ENCODE measurements at regions not wholly inside any gene's neighbourhood (a gene's known extent, or its start where the extent isn't known, plus 50 kb on each side); places are given as distances from the start of the nearest gene placed in this dataset.
"Not testable (repeated sequence)": the region's sequence is repeated elsewhere in the genome, so short reads cannot be mapped to it uniquely, and the experiment has no call there.

DNA sequence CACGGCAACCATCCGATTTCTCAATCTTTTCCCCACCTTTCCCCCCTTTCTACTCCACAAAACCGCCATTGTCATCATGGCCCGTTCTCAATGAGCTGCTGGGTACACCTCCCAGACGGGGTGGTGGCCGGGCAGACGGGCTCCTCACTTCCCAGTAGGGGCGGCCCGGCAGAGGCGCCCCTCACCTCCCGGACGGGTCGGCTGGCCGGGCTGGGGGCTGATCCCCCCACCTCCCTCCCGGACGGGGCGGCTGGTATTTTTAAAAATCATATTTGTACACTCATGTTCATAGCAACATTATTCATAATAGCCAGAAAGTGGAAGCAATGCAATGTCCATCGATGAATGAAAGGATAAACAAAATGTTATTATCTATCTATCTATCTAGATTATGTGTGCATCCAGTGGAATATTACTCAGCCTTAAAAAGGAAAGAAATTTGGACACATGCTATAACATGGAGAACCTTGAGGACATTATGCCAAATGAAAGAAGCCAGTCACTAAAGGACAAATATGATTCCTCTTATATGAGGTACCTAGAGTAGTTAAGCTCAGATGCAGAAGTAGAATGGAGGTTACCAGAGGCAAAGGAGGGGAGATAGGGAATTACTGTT, 78.4 kb upstream of the NDUFV2 start:
- ATAC-seq; intact Hi-C loops (cut with DNase I); DNase-seq (ENCODE audit: missing footprints): not testable (repeated sequence)

DNA sequence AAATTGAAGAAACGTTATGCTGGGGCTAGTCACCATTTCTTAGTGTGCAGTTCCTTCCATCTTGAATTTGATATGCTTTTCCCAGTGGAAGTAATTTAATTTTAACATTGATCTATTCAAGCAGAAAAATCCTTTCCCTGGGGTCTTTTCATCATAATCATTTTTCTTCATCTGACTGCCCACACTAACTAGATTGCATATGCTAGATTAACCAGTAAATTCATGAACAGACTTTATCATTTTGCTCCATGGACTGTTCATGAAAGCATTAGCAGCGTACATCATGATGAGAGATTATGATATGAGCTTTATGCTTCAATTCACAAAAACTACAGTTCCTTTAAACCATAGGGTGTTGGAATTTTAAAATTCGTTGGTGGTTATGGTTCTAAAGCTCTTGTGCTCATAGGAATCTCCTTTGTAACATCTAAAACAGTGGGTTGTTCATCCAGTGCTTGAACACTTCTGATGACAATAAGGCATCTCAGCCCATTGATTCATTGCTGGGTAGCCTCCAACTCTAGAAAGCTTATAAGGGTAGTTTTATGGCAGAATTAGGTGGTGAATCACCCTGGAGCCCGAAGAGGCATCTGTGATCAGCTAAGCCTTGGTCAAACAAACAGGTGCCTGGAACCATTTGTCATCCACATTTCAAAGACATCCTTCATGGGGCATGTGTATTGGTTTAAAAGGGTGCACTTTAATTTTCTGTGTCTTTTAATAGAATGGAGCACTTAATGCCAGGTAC, 77.2 kb upstream of the NDUFV2 start:
- intact Hi-C loops (cut with DNase I): no loop called here
- ATAC-seq (no peak), DNase-seq (ENCODE audit: missing footprints) (no peak)

DNA sequence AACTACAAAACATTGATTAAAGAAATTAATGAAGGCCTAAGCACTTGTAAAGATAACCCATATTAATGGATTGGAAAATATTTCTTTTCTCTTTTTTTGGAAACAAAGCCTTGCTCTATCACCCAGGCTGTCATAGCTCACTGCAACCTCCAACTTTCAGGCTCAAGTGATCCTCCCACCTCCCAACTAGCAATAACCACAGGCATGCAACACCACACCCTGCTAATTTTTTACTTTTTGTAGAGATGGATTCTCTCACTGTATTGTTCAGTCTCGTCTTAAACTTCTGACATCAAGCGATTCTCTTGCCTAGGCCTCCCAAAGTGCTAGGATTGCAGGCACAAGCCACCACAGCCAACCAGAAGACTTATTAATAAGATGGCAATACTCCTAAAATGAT, 73.4 kb upstream of the NDUFV2 start:
- ATAC-seq: no peak
- DNase-seq (ENCODE audit: missing footprints): no peak
- intact Hi-C loops (cut with DNase I): no loop called here

DNA sequence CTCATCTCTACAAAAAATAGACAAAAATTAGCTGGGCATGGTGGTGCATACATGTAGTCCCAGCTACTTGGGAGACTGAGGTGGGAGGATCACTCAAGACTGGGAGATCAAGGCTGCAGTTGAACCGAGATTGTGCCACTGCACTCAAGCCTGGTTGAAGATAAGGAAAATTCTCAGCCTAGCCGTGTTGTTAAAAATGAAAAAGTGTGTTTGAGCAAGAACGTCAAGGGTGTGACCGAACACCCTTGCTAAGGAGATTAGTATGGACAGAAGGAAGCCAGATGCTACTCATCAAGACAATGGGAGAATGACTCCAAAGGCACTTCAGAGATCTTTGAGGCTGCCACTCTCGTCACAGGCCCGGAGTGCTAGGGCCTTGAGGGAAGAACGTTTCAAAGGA, 70.0 kb upstream of the NDUFV2 start:
- intact Hi-C loops (cut with DNase I): no loop called here
- no peak for ATAC-seq

DNA sequence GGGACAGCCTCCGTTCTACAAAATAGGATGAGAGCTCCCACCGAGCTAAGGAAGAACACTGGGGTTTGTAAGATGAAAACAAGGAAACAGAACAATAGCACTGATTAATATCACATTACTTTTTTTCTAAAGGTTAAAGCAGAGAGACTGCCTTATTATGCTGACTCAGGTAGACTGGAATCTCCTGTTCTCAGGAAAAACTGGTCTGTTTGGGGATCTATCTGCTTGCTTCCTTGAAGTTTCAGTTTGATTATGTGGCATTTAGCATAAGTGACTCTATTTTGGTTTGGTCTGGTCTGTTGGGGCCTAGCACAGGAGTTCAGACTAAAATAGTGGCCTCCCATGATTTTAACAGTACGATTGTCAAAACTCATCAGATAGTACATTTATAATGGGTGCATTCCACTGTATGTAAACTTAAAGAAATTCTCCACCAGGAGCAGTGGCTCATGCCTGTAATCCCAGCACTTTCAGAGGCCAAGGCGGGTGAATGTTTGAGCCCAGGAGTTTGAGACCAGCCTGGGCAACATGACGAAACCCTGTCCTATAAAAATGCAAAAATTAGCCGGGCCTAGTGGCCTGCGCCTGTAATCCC, 64.1 kb upstream of the NDUFV2 start:
- intact Hi-C loops (cut with DNase I): no loop called here

More for the DNA sequence above, 70.0 kb upstream of the NDUFV2 start:
- no peak for DNase-seq (ENCODE audit: missing footprints)

DNA sequence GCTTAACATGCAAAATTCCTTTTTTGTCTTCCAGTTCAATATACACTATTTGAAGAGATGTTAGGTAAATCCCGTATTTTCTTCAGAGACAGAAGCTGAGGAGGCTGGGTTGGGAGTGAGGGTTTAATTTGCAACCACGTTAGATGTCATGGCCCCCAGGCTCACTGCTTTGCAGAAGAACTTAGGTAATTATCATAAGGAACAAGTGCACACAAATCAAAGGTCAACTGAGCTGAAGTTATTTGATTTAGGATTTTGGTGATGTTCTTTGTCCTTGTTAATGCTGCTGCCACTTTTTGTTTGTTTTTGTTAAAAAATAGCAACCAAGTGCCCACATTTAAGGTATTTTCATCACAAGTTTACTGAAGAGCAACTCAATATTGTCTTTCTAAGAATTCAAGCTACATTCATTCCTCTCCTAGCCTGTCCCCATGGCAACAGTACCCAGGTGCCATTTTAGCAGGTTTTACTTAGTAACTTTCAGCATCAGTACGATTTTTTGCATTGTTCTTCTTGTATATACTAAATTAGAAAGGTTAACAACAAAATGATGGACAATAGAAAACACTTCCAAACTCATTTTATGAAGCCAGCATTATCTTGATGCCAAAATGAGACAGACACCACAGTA, 62.9 kb upstream of the NDUFV2 start:
- DNase-seq (ENCODE audit: missing footprints) (no peak), ATAC-seq (no peak)
- intact Hi-C loops (cut with DNase I): no loop called here

More for the DNA sequence above, 64.1 kb upstream of the NDUFV2 start:
- DNase-seq (ENCODE audit: missing footprints) (no peak), ATAC-seq (no peak)

DNA sequence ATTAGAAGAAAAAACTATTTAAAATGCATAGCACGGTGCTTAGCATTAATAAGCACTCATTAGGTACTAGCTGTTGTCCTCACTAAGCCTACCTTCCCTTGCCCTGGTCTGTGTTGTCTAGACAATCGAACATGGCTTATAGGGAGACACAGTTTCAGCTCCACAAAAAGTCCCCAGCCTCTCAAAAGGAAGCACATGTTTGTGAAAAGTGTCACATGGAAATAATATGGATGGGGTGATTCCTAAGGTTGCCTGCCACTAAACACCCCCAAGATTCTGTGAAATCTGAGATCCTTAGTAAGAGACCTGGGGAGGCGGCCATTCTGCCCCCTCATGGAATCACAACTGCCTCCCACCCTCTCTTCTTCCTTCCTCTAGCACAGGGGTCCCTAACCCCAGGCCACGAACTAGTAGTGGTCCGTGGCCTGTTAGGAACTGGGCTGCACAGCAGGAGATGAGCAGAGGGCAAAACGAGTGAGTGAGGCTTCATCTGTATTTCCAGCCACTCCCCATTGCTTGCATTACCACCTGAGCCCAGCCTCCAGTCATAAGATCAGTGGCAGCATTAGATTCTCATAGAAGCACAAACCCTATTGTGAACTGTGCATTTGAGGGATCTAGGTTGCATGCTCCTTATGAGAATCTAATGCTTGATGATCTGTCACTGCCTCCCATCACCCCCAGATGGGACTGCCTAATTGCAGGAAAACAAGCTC, 59.6 kb upstream of the NDUFV2 start:
- intact Hi-C loops (cut with DNase I): no loop called here
- no peak for ATAC-seq
- no peak for DNase-seq (ENCODE audit: missing footprints)

DNA sequence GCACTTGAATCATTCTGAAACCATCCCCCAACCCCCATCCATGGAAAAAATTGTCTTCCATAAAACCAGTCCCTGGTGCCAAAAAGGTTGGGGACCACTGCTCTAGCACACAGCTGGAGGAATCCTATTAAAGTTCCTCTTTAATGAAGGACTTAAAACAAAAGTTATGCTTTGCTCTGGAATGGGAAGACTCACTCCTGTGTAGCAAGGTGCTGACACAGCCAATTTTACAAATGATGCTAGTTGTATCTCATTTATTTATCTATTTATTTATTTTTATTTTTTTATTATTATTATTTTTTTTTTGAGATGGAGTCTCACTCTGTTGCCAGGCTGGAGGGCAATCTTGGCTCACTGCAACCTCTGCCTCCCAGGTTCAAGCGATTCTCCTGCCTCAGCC, 58.9 kb upstream of the NDUFV2 start:
- ATAC-seq (no peak), DNase-seq (ENCODE audit: missing footprints) (no peak)
- intact Hi-C loops (cut with DNase I): no loop called here

DNA sequence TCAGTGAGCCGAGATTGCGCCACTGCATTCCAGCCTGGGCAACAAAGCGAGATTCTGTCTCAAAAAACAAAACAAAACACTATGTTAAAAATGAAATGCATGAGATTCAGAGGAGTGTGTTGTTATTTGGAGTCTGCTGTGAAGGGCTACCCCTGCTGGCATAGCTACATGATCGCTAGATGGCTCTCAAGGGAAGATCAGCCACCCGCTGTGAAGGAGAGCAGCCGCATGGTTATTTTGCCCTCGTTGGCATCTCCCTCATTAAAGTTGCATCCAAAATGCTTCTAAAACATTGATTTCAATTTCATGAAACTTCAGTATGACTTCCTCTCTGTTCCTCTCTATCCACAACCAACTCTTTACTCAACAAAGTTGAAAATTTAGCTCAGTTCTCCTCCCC, 54.8 kb upstream of the NDUFV2 start:
- intact Hi-C loops (cut with DNase I): no loop called here
- no peak for ATAC-seq
- no peak for DNase-seq (ENCODE audit: missing footprints)

DNA sequence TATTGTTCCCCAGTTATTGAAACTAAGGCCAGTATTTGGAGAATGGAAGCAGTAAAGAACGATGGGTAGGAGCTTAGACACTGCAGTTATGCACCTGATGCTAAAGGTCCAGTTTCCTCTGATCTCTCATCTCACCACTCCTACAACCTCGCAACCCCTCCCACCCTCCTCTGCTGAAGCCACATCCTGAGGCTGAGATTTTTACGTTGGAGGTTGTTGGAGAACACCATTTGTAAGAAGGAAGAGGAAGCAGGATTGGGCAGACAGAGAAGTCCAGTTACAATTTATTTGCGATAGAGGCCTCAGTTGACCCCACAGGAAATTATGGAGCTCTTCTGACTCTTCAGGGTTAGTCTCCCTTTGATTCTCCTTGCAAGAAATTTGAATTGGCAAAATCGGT, 54.3 kb upstream of the NDUFV2 start:
- ATAC-seq (no peak), DNase-seq (ENCODE audit: missing footprints) (no peak)
- intact Hi-C loops (cut with DNase I): no loop called here

DNA sequence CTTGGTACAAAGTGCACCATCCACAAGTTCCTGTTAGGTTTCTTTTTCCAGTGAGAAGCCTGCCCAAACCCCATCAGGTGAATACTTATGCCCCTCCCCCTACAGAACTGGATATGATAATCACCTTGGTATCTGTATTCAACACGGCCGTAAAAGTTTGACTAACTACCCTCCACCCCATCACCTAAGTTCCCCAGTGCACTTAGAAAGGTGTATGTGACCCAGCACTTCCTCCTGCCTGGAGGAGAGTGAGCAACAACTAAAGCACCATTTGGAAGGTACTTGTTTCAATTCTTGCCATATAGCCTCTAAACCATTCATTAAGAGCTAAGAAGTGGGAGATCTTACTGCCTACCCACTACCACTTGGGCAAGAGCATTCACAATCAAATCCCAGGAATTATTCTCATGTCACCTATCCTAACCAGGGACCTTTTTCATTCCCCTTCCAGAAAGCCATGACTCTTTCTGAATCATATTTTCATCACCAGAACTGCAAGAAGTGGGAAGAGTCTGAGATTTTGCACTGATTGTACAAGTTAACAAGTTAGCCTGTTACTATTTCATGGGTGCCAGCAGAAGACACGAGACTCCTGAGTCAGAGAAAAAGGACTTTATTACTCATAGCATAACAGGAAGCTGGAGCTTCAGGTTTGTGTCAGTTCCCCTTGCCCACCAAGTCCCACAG, 53.5 kb upstream of the NDUFV2 start:
- ATAC-seq: no peak

DNA sequence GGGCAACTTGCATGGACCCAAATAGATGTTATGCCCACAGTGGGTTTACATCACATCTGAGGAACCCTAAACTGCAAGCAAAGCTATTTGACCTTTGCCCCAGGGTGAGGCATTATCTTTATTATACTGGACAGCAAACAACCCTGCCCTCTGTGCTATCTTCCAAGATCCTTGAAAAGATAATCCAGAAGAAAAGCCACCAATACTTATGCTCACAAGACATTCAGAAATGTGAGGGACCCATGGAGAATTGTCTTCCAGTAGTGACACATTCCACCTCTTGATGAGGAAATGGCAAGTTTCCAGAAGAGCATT, 53.0 kb upstream of the NDUFV2 start:
- intact Hi-C loops (cut with DNase I): no loop called here
- ATAC-seq (no peak), DNase-seq (ENCODE audit: missing footprints) (no peak)

More for the DNA sequence above, 53.5 kb upstream of the NDUFV2 start:
- intact Hi-C loops (cut with DNase I): no loop called here
- no peak for DNase-seq (ENCODE audit: missing footprints)

DNA sequence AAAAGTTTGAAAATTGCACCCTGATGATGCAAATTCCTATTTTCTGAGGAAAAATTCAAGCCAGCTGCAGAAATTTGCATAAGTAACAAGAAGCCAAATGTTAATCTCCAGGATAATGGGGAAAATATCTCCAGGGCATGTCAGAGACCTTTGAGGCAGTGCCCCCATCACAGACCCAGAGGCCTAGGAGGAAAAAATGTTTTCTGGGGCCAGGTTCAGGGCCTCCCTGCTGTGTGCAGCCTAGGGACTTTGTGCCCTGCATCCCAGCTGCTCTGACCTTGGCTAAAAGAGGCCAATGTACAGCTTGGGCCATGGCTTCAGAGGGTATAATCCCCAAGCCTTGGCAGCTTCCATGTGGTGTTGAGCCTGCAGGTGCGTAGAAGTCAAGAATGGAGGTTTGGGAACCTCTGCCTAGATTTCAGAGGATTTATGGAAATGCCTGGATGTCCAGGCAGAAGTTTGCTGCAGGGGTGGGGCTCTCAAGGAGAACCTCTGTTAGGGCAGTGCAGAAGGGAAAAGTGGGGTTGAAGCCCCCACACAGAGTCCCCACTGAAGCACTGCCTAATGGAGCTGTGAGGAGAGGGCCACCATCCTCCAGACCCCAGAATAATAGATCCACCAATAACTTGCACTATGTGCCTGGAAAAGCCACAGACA, 51.7 kb upstream of the NDUFV2 start:
- DNase-seq (ENCODE audit: missing footprints): not testable (repeated sequence)

More for the DNA sequence above, 51.7 kb upstream of the NDUFV2 start:
- ATAC-seq: not testable (repeated sequence)
- intact Hi-C loops (cut with DNase I): loop anchor here (10.0 kb wide), 1 partner anchor 346 kb away; the partner anchor contains the start of gene MTCL1
